Osteocyte (in vitro differentiated cells): ENCODE measurements at regions not wholly inside any gene's neighbourhood (a gene's known extent, or its start where the extent isn't known, plus 50 kb on each side); places are given as distances from the start of the nearest gene placed in this dataset.
A peak's percentile ranks its signal among the peaks of the same experiment; 100 is the strongest.

Experiments
- DNase-seq: peaks from one replicate; pipeline ENCODE4 v3.0.0; 2021; ENCODE audit warnings: mixed read lengths; ENCODE audit not compliant: unreplicated experiment; ENCODE audit errors: extremely low spot score
- H3K27ac Mint-ChIP-seq: one replicate; pipeline ENCODE4 v1.8.0; 2021; ENCODE audit warnings: mild to moderate bottlenecking, mixed read lengths; ENCODE audit not compliant: unreplicated experiment
- H3K27me3 Mint-ChIP-seq: one replicate; pipeline ENCODE4 v1.8.0; 2021; ENCODE audit warnings: mixed read lengths; ENCODE audit not compliant: unreplicated experiment
- H3K36me3 Mint-ChIP-seq: one replicate; pipeline ENCODE4 v1.8.0; 2021; ENCODE audit warnings: mixed read lengths; ENCODE audit not compliant: unreplicated experiment
- H3K4me1 Mint-ChIP-seq: one replicate; pipeline ENCODE4 v1.8.0; 2021; ENCODE audit warnings: mixed read lengths; ENCODE audit not compliant: unreplicated experiment
- H3K4me3 Mint-ChIP-seq: one replicate; pipeline ENCODE4 v1.8.0; 2021; ENCODE audit warnings: mild to moderate bottlenecking, moderate library complexity, mixed read lengths; ENCODE audit not compliant: unreplicated experiment
- H3K9me3 Mint-ChIP-seq: one replicate; pipeline ENCODE4 v1.8.0; 2021; ENCODE audit warnings: mixed read lengths; ENCODE audit not compliant: unreplicated experiment
- TF ChIP-seq, protein P1 (sequence below): fragments of 200-600 bp; sonication (generic); IDR thresholded peaks from 2 replicates; pipeline ENCODE4 v1.5.0; 2021; ENCODE audit warnings: antibody characterized with exemption, mild to moderate bottlenecking, moderate library complexity

DNA sequence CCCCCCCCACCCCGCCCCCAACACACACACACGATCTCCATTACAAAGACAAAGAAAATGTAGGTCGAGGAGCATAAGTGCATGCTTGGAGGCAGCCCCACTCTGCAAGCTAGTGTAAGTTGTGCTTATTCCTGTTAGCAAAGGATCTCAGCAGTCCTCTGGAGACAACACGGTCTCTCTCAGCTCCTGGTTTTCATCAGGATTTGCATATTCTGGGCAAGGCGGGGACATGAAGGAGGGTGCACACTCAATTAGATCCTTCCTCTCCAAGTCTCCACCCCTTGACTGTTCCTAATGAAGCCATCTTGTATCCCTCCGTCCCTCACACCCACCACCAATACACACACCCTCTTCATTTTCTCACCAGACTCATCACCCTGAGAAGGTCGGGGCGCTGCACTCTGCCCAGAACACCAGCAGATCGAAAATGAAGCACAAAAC, 63.8 kb downstream of the MRPL46 start:
- no peak overlapping the region for H3K27ac Mint-ChIP-seq
- peak; percentile 42 for DNase-seq
- H3K4me3 Mint-ChIP-seq = no peak overlapping the region
- H3K27me3 Mint-ChIP-seq = peaks cover 3% of the 10 kb centered on the region
- H3K9me3 Mint-ChIP-seq = no peaks in the 10 kb centered on the region
- no peaks in the 10 kb centered on the region for H3K4me1 Mint-ChIP-seq
- H3K36me3 Mint-ChIP-seq = no peaks in the 10 kb centered on the region
- TF ChIP-seq, protein P1, sequence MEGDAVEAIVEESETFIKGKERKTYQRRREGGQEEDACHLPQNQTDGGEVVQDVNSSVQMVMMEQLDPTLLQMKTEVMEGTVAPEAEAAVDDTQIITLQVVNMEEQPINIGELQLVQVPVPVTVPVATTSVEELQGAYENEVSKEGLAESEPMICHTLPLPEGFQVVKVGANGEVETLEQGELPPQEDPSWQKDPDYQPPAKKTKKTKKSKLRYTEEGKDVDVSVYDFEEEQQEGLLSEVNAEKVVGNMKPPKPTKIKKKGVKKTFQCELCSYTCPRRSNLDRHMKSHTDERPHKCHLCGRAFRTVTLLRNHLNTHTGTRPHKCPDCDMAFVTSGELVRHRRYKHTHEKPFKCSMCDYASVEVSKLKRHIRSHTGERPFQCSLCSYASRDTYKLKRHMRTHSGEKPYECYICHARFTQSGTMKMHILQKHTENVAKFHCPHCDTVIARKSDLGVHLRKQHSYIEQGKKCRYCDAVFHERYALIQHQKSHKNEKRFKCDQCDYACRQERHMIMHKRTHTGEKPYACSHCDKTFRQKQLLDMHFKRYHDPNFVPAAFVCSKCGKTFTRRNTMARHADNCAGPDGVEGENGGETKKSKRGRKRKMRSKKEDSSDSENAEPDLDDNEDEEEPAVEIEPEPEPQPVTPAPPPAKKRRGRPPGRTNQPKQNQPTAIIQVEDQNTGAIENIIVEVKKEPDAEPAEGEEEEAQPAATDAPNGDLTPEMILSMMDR = no peak

DNA sequence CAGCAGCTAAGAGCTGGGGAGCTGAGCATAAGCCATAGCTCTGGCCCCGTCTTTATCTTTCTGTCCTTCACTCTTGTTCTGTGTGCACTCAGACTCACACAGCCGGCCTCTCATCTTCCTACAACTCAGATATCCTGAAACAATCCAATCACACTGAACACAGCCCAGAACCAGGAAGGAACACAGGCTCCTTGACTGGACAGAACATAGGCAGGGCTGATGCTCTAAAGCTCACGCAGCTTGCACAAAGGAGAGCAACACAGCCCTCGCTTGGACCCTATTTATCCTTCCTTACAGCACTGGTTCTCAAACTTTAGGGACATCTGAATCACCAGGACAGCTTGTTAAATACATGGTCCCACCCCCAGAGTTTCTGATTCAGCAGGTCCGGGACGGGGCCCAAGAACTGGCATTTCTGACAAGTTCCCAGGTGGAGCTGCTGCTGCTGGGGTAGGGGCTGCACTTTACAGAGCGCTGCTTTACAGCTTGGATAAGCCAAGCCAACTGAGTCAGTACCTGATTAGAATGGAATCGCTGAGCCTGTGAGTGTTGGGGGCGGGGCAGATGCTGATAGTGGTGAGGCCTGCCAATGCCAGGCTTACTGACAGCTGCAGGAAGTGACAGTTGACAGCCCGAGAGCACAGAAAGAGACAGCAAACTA, 65.1 kb downstream of the MRPL46 start:
- Mint-ChIP-seq H3K4me1 (no peaks in the 10 kb centered on the region), H3K4me3 (no peak overlapping the region), H3K36me3 (no peaks in the 10 kb centered on the region), H3K27ac (no peak overlapping the region), H3K9me3 (no peaks in the 10 kb centered on the region), H3K27me3 (peaks cover under 1% of the 10 kb centered on the region)
- peak; percentile 74 for DNase-seq
- TF ChIP-seq, protein P1 = no peak

DNA sequence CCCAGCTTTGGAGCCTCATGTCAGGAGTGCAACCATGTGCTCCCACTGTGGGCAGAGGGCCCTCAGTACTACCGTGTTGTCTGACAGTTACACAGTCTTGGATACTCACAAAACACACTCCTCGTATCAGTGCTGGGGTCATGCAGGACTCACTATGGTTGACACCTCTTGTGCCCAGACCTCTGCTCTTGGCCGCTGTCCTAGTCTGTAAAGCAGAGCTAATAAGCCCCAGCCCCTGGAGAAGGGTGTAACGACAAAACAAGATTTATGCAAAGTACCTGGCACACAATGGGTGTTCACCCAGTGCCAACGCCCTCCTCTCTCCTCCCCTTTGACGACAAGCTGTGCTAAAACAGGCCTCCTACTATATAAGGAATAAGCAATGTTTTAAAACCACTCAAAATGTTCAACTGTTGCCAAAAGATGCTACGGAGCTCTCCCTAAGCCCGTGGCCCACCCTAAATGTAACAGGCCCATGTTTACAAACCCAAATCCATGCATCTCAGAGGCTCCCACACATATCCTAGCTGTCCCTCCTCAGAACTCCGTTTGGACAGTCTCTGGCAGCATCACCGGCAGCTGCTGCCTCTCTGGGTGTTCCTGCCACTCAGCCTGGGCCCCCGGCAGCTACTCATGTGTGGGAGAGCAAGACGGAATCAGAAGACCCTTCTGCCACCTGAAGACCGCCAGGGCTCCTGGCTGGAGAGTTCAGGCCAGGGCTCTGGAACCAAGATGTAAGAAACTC, 65.8 kb downstream of the MRPL46 start:
- Mint-ChIP-seq H3K36me3 (no peaks in the 10 kb centered on the region), H3K9me3 (no peaks in the 10 kb centered on the region), H3K4me1 (no peaks in the 10 kb centered on the region), H3K27ac (no peak overlapping the region), H3K27me3 (no peaks in the 10 kb centered on the region), H3K4me3 (no peak overlapping the region)
- DNase-seq = peak; percentile 69
- TF ChIP-seq, protein P1 = no peak

DNA sequence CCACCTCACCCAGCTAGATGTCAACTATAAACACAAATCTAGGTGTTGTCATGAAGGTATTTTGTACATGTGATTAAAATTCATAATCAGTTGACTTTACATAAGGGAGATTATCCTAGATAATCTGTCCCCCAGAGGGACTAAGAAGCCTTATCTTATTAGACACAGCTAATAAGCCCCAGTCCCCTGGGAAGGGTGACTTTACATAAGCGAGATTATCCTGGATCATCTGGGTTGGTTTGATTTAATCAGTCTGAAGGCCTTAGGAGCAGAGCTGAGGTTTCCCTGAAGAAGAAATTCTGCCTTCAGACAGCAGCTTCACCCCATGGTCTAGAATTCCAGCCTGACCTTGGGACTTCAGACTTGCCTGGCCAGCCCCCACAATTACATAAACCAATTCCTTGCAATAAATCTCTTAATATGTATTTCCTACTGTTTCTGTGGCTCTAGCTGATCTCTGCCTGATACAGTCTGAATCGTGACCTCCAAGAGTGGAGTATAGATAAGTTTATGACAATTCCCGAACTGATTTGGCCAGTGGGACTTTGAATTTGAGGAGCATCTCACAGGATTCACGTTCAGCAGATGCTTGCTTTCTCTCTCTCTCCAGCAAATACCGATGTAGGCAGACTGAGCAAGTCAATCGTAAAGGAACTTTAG, 66.5 kb downstream of the MRPL46 start:
- no peaks in the 10 kb centered on the region for H3K36me3 Mint-ChIP-seq
- no peak overlapping the region for H3K27ac Mint-ChIP-seq
- TF ChIP-seq, protein P1 = no peak
- no peaks in the 10 kb centered on the region for H3K9me3 Mint-ChIP-seq
- peak; percentile 46 for DNase-seq
- H3K4me3 Mint-ChIP-seq = no peak overlapping the region
- no peaks in the 10 kb centered on the region for H3K27me3 Mint-ChIP-seq
- H3K4me1 Mint-ChIP-seq = no peaks in the 10 kb centered on the region

DNA sequence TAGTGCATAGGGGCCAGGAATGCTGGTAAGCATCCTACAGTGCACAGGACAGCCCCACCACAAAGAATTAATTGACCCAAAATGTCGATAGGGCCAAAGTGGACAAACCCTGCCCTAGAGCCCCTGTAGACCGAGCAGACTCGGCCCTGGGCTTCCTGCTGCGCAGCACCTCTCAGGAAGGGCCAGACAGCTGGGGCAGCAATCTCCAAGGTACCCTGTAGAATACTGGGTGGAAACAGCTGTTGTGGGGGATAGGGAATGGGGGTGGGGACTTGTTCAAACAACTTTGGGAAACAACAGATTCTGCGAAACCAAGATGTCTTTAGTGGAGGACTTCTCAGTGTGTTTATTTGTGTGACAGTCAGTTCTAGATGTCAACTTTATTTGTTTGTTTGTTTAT, 67.1 kb downstream of the MRPL46 start:
- H3K36me3 Mint-ChIP-seq = no peaks in the 10 kb centered on the region
- no peaks in the 10 kb centered on the region for H3K27me3 Mint-ChIP-seq
- TF ChIP-seq, protein P1 = no peak
- no peaks in the 10 kb centered on the region for H3K9me3 Mint-ChIP-seq
- H3K4me3 Mint-ChIP-seq = no peak overlapping the region
- DNase-seq = peak; percentile 56
- no peaks in the 10 kb centered on the region for H3K4me1 Mint-ChIP-seq
- H3K27ac Mint-ChIP-seq = no peak overlapping the region
